ENCODE measurements at regions not wholly inside any gene's neighbourhood (a gene's known extent, or its start where the extent isn't known, plus 50 kb on each side); places are given as distances from the start of the nearest gene placed in this dataset.
A peak's percentile ranks its signal among the peaks of the same experiment; 100 is the strongest.
"Not testable (repeated sequence)": the region's sequence is repeated elsewhere in the genome, so short reads cannot be mapped to it uniquely, and the experiment has no call there.

DNA sequence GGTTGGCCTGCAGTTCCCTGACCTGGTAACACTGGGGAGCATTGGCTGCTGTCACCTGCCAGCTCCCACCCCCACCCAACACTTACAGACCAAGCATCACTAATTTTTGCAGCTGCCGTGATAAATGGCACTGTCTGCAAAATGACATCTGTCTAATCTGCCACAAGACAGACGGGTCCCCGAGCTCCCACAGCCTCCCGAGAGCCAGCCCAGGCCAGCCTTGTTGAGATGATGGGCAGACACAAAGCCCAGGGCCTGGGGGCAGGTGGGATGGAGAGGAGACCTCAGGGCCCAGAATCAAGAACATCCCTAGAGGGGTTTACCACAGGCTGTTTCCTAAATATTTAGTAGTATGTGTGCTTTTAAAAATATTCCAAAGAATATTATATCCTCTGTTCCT lies 203.4 kb downstream of the TBC1D2B start:
- TF ChIP-seq POLR2A (IDR thresholded peaks at IDR 0.05; ENCODE audit: low read length) (no peak), GATA1 (IDR thresholded peaks at IDR 0.05; ENCODE audit: low read depth, low read length) (no peak)
- DNase-seq, result no peak

- DNase-seq, result not testable (repeated sequence)
These were observed 204.7 kb downstream of the TBC1D2B start for GRCh38 chr15:77872521-77873425.

- no peak for DNase-seq
- TF ChIP-seq GATA1 (IDR thresholded peaks at IDR 0.05; ENCODE audit: low read depth, low read length), result no peak
- TF ChIP-seq POLR2A (IDR thresholded peaks at IDR 0.05; ENCODE audit: low read length), result no peak
These were observed 205.6 kb downstream of the TBC1D2B start for GRCh38 chr15:77871852-77872371.

DNA sequence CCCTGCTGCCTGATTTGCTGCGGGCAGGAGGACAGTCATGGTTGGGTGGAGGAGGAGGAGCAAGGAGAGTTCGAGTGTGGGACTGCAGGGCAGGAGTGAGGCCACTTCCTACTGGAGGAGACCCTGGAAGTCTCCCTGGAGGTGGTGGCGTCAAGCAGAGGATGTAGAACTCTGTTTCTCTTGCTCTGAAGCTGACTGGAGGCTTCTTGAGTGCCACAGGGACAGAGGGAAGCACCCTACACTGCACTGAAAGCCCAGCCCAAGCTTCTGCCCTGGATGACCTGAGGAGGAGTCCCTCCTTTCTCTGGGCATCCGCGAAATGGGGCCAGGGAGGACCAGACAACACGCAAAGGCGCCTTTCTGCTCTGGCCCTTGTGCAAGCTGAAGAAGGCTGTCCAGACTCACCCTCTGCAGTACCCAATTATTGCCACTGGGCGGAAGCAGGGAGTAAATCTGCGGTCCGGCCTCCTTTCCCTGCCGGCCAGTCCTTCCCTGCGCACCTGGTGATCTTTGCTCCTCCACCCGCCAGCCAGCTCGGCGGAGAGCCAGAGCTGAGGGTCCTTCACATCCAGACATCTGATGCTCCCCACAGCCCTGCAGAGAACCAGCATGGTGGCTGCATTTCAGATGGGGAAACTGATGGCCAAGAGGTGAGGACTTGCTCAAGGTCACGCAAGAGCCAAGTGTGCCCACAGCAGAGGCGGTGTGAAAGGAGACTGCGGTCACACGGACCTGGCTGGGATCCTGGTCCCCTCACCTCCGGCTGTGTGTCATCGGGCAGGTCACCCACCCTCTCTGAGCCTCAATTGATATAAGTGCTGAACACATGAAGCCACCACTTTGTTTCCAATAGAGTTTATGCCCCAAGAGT lies 207.1 kb downstream of the TBC1D2B start:
- peak; percentile 31 to 58 for DNase-seq
- TF ChIP-seq GATA1 (IDR thresholded peaks at IDR 0.05; ENCODE audit: low read depth, low read length), result no peak
- TF ChIP-seq POLR2A (IDR thresholded peaks at IDR 0.05; ENCODE audit: low read length), result no peak

GRCh38 chr15:77869021-77869895 lies 208.3 kb downstream of the TBC1D2B start:
- no peak for DNase-seq
- no peak for TF ChIP-seq GATA1 (IDR thresholded peaks at IDR 0.05; ENCODE audit: low read depth, low read length)
- no peak for TF ChIP-seq POLR2A (IDR thresholded peaks at IDR 0.05; ENCODE audit: low read length)

- not testable (repeated sequence) for DNase-seq
These were observed 209.4 kb downstream of the TBC1D2B start for GRCh38 chr15:77868048-77868629.

GRCh38 chr15:77867266-77868047 lies 210.1 kb downstream of the TBC1D2B start:
- TF ChIP-seq GATA1 (IDR thresholded peaks at IDR 0.05; ENCODE audit: low read depth, low read length) (no peak), POLR2A (IDR thresholded peaks at IDR 0.05; ENCODE audit: low read length) (no peak)
- DNase-seq, result no peak

DNA sequence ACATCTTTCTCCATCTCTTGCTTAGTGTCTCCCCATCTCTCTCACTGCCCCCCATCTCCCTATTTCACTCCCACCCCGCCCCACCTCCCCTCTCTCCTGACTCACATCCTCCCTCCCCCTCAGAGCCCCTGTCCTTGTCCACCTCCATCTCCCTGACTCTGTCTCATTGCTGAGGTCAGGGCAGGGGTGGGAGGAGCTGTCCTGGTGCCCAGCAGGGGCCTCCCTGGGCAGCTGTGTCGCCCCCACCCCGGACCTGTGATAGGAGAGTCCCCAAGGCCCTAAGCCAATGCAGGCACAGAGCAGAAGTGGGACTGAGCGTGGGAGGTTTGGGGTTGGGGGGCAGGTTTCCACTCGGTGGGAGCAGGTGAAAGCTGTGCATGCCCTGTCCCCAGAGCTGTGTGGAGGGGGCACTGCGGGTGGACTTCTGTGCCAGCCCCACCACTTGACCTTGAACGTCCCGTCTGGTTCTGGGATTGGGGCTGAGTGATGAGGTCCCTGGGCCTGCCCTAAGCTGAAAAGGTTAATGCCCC lies 210.8 kb downstream of the TBC1D2B start:
- TF ChIP-seq GATA1 (IDR thresholded peaks at IDR 0.05; ENCODE audit: low read depth, low read length) (no peak), POLR2A (IDR thresholded peaks at IDR 0.05; ENCODE audit: low read length) (no peak)
- DNase-seq, result no peak

- TF ChIP-seq GATA1 (IDR thresholded peaks at IDR 0.05; ENCODE audit: low read depth, low read length) (no peak), POLR2A (IDR thresholded peaks at IDR 0.05; ENCODE audit: low read length) (no peak)
- no peak for DNase-seq
These were observed 211.3 kb downstream of the TBC1D2B start for GRCh38 chr15:77866186-77866585.

- no peak for DNase-seq
- TF ChIP-seq GATA1 (IDR thresholded peaks at IDR 0.05; ENCODE audit: low read depth, low read length), result no peak
- TF ChIP-seq POLR2A (IDR thresholded peaks at IDR 0.05; ENCODE audit: low read length), result no peak
These were observed 211.8 kb downstream of the TBC1D2B start for GRCh38 chr15:77865701-77866100.

DNA sequence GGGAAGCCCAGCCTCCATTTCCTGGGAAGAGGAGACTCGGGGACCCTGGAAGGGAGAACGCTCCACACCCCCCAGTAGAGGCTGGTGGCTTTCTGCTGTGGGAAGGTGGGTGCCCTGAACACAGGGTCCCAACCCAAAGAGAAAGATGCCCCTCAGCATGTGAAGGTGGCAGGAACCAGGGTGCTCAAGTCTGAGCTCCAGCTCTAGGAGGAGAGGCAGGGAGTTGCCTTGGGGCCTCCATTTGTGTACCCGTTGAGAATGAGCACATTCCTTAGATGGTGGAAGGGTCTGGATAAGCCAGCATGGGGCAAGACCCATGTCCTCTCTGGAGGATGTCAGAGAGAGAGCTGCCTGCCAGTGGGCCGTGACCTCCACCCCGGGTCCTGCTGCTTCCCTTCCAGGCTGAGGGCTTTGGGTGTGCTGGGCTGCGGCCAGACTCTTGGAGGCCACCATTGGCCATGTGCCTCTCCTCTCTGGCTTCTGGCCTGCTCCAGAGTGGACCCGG lies 212.4 kb downstream of the TBC1D2B start:
- DNase-seq, result no peak
- no peak for TF ChIP-seq POLR2A (IDR thresholded peaks at IDR 0.05; ENCODE audit: low read length)
- no peak for TF ChIP-seq GATA1 (IDR thresholded peaks at IDR 0.05; ENCODE audit: low read depth, low read length)
